GM19239 (cell line): ENCODE measurements at regions not wholly inside any gene's neighbourhood (a gene's known extent, or its start where the extent isn't known, plus 50 kb on each side); places are given as distances from the start of the nearest gene placed in this dataset.
A peak's percentile ranks its signal among the peaks of the same experiment; 100 is the strongest.
"Not testable (repeated sequence)": the region's sequence is repeated elsewhere in the genome, so short reads cannot be mapped to it uniquely, and the experiment has no call there.

Experiments used
- DNase-seq: peaks from one replicate; pipeline ENCODE4 v3.0.0; 2011; ENCODE audit warnings: low spot score; ENCODE audit not compliant: insufficient read length
- FAIRE-seq: peaks from 2 replicates; lab custom pipeline; 2011; peaks lifted over from hg19 to GRCh38; lab: Jason Lieb, UNC

DNA sequence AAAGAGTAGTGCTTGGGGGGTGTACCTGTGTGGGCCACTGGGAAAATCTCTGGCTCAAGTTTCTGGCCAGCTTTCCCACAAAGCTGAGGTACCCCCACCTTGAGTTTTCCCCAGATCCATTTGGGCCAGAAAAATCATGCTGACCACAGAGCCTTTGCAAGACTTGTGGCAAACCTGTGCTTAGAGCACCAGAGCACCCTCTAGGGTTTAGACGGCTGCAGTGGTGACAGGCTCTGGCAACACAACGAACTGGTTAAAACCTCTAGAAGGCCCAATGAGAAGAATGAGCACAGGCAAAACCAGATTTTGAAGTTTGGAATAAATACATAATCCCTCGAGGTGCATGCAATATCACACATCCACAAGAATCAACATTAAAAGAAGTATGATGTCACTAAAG, 290.7 kb upstream of the FOLH1 start:
- DNase-seq (no peak), FAIRE-seq (no peak)

DNA sequence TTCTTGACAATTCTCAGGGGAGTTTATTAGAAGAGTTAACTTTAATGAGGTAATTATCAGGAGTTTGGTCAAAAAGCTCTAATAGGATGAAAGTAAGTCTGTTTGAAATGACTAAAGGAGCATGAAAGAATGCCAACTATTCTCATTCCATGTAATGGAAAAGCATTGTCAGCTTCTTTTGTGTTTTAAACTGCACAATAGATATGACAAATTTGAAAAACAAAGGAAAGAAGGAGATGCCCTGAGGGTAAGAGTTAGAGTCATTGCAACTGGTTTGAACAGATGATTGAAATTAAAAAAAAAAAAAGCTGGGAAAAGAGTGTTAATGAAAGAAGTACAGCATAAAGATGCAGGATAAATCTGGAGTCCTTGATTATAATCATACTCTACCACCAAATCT, 296.8 kb upstream of the FOLH1 start:
- FAIRE-seq (no peak), DNase-seq (no peak)

DNA sequence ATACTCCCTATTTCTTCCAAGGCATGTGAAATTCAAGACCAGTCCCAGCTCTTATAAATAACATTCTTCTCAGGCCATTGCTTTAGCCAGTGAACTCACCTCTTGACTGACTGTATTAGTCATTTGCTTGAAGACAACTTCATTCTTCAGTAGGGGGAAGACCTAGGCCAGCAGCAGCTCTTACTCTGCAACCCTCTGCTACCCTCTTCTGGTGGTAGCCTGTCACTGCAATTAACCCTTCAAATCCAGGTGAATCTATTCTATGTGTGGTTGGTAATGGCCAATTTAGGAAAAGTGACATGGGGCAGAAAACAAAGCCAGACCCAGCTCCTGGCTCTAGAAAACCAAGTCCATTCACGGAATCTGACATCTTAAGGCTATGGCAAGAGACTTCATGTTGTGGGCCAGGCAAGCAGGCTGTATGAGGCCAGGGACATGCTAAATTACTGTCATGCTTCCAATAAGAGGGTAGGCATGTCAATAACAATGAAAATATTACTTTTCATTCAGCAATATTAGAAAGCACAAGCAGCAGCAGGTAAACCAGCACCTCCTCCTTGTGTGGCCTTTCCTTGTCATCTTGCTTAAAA, 317.9 kb upstream of the FOLH1 start:
- FAIRE-seq = peak; percentile 76
- DNase-seq = not testable (repeated sequence)

DNA sequence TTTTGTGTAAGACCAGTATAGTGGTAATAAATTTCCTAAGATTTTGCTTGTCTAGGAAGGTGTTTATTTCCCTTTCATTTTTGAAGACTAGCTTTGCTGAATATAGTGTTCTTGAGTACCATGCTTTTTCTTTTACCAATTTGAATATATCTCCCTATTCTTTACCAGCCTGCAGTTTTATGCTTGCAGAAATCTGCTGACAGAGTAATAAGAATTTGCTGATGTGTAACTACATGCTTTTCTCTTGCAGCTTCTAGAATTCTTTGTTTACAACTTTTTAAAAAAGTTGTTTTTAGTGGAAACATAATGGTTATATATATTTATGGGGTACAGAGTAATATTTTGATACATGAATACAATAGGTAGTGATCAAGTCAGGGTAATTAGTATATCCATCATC, 324.8 kb upstream of the FOLH1 start:
- FAIRE-seq (no peak), DNase-seq (no peak)

DNA sequence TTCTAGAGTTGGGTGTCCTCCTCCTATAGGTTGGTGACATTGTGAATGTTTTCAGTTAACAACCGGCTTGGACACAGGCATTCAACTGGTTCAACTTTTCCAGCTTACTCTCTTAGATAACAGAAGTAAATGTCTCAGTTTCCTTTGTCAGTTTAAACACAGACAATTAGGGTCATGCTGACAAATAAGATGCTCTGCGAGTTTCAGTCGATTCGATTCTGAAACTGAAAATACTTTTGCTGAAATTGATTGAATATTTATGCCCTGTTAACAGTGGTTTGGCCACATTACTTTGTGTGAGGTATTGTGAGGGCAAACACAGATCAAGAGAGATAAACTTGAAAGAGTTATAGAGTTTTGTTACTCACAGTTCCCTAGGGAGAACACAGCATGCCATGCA, 330.5 kb upstream of the FOLH1 start:
- FAIRE-seq, DNase-seq: not testable (repeated sequence)

DNA sequence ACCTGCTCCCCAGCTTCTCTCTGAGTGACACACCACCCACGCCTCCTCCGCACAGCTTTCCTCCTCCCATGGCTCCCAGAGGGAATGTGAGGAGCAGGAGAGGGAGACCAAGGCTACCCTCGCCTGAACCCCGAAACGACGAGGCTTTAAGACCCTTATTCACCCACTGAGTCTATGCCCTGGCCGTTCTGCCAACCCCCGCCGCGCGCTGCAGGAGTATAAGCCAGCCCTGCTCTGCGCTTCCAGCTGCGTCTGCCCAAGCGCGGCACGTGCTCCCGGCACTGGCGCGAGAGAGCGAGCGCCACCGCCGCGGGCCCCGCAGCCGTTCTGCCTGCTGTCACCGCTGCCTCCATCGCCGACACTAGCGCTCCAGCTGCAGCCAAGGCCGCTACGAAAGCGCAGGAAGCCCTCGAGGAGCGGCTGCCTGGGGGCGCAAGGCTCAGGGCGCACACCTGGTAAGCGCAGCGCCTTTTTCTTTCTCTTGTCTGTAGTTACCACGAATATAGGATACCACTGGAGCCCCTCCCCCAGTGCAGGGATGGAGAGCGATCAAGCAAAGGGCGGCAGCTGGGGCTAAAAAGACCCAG, 350.0 kb upstream of the FOLH1 start:
- not testable (repeated sequence) for DNase-seq, FAIRE-seq

DNA sequence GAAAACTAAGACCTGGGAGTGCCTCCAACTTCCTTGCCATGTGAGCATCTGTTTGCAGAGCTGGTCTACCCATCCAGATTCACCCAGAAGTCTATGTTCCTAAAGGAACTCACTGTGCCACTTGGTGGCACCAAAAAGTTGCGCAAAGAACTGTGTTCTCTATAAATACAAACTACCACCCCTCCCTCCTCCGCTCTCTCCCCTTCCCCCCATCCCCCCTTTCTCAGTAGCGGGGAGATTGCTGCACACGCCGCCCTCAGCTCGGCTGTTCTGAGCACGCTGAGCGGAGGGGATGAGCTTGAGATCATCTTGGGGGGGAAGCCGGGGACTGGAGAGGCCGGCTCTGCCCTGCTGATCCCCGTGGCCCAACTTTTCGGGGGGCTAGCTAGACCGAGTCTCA, 352.2 kb upstream of the FOLH1 start:
- not testable (repeated sequence) for DNase-seq, FAIRE-seq

DNA sequence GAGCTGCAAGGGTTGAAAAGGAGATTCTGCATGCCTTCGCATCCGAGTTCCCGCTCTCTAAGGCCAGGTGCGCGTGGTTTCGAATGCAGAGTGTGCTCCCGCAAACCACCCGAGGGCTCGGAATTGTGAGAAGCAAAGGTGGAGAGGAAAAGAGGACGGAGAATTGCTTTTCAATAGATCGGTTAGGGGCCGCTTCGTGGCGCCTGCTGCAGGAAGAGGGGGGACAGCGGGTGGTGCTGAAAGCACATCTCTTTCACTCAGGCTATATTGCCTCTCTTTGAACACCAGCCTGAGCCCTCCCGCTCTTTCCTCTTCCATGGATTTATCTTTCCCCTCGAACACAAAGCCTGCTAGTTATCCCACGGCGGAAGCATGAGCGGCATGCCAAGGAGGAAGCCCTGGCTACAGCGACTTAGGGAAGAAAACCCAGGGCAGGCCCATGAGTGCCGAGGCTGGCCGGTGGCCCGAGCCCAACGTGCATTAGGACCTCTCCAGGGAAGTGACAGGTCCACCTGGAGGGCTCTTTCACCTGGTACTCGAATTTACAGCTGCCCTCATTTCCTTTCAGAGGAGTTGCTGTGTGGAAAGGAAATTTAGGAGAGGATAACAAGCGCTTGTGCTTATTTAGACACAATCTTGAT, 353.0 kb upstream of the FOLH1 start:
- not testable (repeated sequence) for FAIRE-seq, DNase-seq

DNA sequence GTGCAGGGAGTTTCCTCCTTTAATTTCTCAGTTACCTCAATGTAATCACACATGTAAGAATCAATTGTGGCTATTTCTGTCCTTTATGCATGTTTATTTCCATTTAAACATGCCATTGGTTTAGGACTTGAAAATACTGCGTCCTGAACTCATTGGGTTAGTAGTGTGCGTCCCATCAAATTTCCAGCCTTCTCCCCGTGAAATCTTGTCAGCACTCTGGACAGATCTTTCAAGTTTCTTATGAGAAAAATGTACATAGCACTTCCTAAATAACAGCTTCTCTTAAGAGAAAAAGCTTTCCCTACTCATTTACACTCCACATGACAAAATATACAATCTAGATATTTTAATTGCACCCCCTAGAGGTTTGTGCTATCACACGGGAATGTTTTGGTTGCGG, 353.9 kb upstream of the FOLH1 start:
- FAIRE-seq, DNase-seq: not testable (repeated sequence)

DNA sequence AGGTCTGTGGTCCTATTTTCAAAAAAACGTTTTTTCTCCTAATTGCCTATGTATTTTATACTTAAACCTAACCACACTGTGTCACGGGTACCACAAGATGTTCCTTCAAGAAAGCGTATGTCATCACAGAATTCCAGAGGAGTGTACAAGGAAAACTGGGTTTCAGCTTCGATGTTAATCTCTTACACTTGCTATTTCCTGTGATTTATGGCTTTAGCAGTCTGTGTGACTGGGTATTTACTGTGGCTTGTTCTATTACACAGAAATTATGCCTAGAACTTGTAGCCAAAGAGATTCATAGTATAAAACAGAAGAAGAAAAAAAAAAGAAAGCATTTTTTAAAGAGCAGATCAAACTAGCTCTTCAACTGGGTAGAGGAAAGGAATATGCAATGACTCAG, 371.1 kb upstream of the FOLH1 start:
- DNase-seq, FAIRE-seq: not testable (repeated sequence)

DNA sequence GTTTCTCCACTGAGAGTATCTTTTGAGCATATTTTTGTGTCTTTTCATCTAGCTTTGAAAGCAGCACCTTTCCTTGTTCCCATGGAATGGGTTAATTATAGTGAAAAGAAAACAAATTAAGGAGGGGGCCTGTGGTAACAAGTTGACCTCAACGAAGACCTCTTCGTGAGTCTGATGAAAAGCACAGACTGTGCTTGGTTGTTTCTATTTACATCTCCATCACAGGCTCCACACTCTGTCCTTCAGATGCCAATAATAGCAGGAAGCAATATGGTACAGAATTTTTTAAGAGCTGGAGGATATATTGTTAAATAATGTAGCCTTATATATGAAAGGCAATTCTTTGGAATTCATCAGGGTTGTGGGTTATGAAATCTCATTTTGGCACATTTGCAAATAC, 366.7 kb upstream of the OR4C13 start:
- FAIRE-seq, DNase-seq: not testable (repeated sequence)

DNA sequence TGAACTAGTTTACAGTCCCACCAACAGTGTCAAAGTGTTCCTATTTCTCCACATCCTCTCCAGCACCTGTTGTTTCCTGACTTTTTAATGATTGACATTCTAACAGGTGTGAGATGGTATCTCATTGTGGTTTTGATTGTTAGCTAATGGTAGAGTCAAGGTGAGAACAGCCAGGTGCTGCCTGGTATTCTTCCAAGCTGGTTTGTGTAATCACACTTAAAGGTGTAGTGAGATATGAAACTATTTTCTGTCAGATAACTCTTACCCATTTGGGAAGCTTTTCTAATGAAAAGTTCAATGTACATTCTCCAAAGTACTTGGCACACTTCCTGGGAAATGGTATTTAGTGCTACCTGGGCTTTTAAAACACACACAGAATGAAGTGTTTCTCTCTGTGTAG, 343.3 kb upstream of the OR4C13 start:
- FAIRE-seq, DNase-seq: not testable (repeated sequence)

DNA sequence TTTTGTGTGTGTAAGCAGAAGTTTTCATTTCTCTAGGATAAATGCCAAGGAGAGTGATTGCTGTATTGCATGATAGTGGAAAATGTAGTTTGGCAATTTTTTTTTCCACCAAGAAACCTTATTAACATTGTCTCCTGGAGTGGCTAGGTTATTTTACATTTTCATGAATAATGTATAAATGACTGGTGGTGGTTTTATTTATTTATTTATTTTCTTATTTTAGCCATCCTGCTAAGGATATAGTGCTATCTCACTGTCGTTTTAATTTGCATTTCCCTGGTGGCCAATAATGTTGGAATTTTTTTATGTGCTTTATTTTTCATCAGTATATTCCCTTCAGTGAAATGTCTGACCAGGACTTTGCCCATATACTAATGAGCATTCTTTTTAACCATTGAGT, 328.3 kb upstream of the OR4C13 start:
- not testable (repeated sequence) for FAIRE-seq, DNase-seq

DNA sequence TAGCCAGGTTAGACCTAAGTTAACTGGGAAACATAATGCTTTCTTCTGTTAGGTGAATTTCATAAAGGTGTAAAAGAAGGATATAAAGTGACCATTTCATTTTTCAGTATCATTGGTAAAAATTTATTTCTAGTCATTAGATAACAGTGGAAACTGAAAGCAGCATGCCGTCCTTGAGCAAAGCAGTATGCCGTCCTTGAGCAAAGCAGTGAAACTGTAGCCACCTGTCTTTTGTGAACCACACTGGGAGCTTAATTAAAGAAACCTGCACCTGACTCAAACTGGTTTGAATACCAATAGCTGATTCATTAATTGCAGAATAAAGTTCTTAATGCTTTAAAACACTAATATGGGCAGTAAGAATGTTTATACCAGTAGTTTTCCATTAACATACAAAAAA, 281.5 kb upstream of the OR4C13 start:
- not testable (repeated sequence) for FAIRE-seq, DNase-seq

DNA sequence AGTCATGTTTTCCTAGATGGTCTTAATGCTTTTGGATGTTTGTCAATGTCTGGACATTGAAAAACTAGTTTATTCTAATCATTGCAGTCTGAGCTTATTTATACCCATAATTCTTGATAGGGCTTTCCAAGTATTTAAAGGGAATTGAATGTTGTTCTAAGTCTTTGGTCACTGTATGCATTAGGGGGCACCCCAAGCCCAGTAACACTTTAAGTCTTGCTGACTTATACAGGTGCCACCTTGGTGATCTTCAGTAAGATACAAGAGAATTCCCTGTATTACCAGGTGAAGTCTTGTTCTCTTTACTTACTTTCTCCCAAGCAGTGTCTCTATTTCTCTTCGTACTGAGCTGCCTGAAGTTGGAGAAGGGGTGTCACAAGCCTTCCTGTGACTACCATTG, 250.1 kb upstream of the OR4C13 start:
- FAIRE-seq, DNase-seq: not testable (repeated sequence)

DNA sequence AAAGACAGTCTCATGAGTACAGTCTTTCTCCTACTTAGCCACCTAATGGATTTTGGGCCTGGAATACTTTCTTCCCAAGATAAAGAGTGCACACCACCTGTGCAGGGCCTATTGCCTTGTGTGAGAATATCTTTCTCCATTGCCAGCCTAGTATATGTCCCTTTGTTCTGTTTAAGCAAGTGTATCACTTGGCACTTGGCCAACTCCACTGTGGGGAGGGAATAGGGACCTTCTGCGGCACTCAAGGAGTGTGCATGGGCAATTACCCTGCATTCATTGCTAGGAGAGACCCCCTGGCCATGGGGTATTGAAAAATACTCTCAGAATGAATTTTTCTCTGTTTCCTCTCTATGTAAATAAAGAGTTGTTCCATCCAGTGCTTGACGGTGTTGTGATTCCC, 201.7 kb upstream of the OR4C13 start:
- not testable (repeated sequence) for DNase-seq, FAIRE-seq

DNA sequence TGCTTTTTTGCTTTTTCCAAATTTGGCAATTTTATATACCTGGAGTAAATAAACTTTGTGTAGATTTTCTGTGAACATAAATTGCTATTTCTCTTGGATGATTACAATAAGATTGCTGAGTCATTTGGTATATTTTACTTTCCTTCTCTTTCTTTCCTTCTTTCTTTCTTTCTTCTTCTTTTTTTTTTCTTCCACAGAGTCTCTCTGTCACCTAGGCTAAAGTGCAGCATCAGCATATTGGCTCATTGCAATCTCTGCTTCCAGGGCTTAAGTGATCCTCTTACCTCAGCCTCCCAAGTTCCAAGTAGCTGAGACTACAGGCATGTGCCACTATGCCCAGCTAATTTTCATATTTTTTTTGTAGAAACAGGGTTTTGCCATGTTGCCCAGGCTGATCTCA, 201.2 kb upstream of the OR4C13 start:
- DNase-seq, FAIRE-seq: not testable (repeated sequence)

DNA sequence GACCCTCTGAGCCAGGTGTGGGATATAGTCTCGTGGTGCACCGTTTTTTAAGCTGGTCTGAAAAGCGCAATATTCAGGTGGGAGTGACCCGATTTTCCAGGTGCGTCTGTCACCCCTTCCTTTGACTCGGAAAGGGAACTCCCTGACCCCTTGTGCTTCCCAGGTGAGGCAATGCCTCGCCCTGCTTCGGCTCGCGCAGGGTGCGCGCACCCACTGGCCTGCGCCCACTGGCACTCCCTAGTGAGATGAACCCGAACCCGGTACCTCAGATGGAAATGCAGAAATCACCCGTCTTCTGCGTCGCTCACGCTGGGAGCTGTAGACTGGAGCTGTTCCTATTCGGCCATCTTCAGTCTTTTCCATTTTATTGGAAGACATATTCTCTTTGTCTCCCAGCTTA, 171.4 kb upstream of the OR4C13 start:
- FAIRE-seq, DNase-seq: not testable (repeated sequence)

DNA sequence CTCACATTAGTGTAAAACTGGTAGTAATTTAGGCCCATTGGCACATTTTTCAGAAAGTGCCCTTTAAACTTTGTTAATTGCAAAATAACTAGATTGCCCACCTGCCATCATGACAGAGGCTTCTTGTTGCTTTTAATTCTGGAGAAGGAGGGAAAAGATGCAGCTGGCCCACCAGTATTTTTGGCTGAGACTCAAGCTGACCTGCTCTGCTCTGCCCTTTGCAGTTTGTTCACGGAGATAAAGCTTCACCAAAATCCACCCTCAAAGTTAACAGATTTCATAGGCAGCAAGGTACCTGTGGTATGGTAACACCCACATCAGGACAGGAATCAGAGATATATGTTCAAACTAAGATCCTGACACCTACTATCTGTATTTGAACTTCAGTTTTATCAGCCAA, 170.2 kb upstream of the OR4C13 start:
- not testable (repeated sequence) for DNase-seq, FAIRE-seq

DNA sequence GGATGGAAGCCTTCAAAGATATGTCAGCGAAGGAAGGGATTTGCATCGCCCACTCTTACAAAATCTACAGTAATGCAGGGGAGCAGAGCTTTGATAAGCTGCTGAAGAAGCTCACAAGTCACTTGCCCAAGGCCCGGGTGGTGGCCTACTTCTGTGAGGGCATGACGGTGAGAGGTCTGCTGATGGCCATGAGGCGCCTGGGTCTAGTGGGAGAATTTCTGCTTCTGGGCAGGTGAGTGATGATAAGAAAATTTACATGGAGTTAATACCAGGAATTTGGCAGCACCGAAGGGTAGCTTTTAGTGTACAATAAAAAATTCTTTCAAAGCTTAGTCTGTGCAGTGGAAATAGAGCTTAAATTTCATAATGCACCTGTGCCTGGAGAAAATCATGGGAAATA, 168.3 kb upstream of the OR4C13 start:
- not testable (repeated sequence) for FAIRE-seq, DNase-seq

DNA sequence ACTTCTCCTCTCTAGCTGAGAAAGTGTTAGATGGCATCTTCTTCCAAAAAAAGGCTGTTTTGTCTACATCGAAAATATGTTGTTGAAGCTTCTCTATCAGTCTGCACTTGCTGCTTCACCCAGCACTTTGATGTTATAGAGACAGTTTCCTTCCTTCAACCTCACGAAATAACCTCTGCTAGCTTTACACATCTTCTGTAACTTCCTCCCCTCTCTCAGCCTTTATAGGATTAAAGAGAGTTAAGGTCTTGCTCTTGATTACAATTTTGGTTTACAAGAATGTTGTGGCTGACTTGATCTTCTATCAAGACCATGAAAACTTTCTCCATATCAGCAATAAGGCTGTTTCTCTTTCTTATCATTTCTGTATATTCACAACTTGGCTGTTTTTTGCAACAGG, 162.4 kb upstream of the OR4C13 start:
- not testable (repeated sequence) for DNase-seq, FAIRE-seq
